ENCODE measurements at regions not wholly inside any gene's neighbourhood (a gene's known extent, or its start where the extent isn't known, plus 50 kb on each side); places are given as distances from the start of the nearest gene placed in this dataset.

GRCh38 chr20:63122626-63123025 is 93.3 kb downstream of the YTHDF1 start:
- 52 to 75% methylated on average over 5 of the region's 7 CpGs for WGBS, 2 donors (ENCODE audit: low coverage in 1 of 2)
- H3K27me3 ChIP-seq: peaks cover 94% of the 10 kb centered on the region

GRCh38 chr20:63121749-63122405 is 94.1 kb downstream of the YTHDF1 start:
- ATAC-seq: no peak
- Histone ChIP-seq H3K27ac (no peak overlapping the region), H3K4me3 (no peak overlapping the region), H3K4me1 (no peaks in the 10 kb centered on the region), H3K9me3 (peaks cover 0 to 19% (median 0%) of the 10 kb centered on the region in 3 donors), H3K27me3 (peaks cover 97% of the 10 kb centered on the region), H3K36me3 (no peaks in the 10 kb centered on the region)
- TF ChIP-seq EP300 (IDR thresholded peaks at IDR 0.05) (no peak), POLR2A (IDR thresholded peaks at IDR 0.05) (no peak), POLR2AphosphoS5 (IDR thresholded peaks at IDR 0.05) (no peak), CTCF (IDR thresholded peaks at IDR 0.05) (no peak)
- WGBS, 2 donors (ENCODE audit: low coverage in 1 of 2): 60 to 80% methylated on average over 1 to 7 of the region's 23 CpGs

More at GRCh38 chr20:63122626-63123025, 93.3 kb downstream of the YTHDF1 start:
- no peak for TF ChIP-seq EP300 (IDR thresholded peaks at IDR 0.05)
- TF ChIP-seq CTCF (IDR thresholded peaks at IDR 0.05): no peak
- no peak for TF ChIP-seq POLR2AphosphoS5 (IDR thresholded peaks at IDR 0.05)
- TF ChIP-seq POLR2A (IDR thresholded peaks at IDR 0.05): no peak
- ATAC-seq: no peak
- no peak overlapping the region for H3K27ac ChIP-seq
- peaks cover 0 to 19% (median 0%) of the 10 kb centered on the region in 3 donors for H3K9me3 ChIP-seq
- H3K4me1 ChIP-seq: no peaks in the 10 kb centered on the region
- H3K4me3 ChIP-seq: no peak overlapping the region
- no peaks in the 10 kb centered on the region for H3K36me3 ChIP-seq

- Histone ChIP-seq H3K27ac (no peak overlapping the region), H3K36me3 (no peaks in the 10 kb centered on the region), H3K4me3 (no peak overlapping the region), H3K27me3 (peaks cover 97% of the 10 kb centered on the region), H3K9me3 (peaks cover 0 to 19% (median 0%) of the 10 kb centered on the region in 3 donors), H3K4me1 (no peaks in the 10 kb centered on the region)
- no peak for ATAC-seq
- whole genome bisulfite sequencing, 2 donors (ENCODE audit: low coverage in 1 of 2): 100% methylated on average over 1 of the region's 15 CpGs; no CpG with 5 or more reads in 1 of the 2 donors
- no peak for TF ChIP-seq CTCF (IDR thresholded peaks at IDR 0.05)
- TF ChIP-seq POLR2AphosphoS5 (IDR thresholded peaks at IDR 0.05): no peak
- TF ChIP-seq EP300 (IDR thresholded peaks at IDR 0.05): no peak
- TF ChIP-seq POLR2A (IDR thresholded peaks at IDR 0.05): no peak
These were observed 94.7 kb downstream of the YTHDF1 start for GRCh38 chr20:63121246-63121645.

GRCh38 chr20:63120808-63121090 is 95.2 kb downstream of the YTHDF1 start:
- 40% methylated on average over 1 of the region's 5 CpGs; no CpG with 5 or more reads in 1 of the 2 donors for WGBS, 2 donors (ENCODE audit: low coverage in 1 of 2)
- no peak for TF ChIP-seq CTCF (IDR thresholded peaks at IDR 0.05)
- TF ChIP-seq EP300 (IDR thresholded peaks at IDR 0.05): no peak
- no peak for TF ChIP-seq POLR2AphosphoS5 (IDR thresholded peaks at IDR 0.05)
- H3K4me3 ChIP-seq: no peak overlapping the region
- no peaks in the 10 kb centered on the region for H3K4me1 ChIP-seq
- H3K36me3 ChIP-seq: no peaks in the 10 kb centered on the region
- H3K27ac ChIP-seq: no peak overlapping the region
- H3K9me3 ChIP-seq: peaks cover 0 to 19% (median 0%) of the 10 kb centered on the region in 3 donors
- no peak for ATAC-seq
- H3K27me3 ChIP-seq: peaks cover 98% of the 10 kb centered on the region
